ENCODE measurements at regions not wholly inside any gene's neighbourhood (a gene's known extent, or its start where the extent isn't known, plus 50 kb on each side); places are given as distances from the start of the nearest gene placed in this dataset.

DNA sequence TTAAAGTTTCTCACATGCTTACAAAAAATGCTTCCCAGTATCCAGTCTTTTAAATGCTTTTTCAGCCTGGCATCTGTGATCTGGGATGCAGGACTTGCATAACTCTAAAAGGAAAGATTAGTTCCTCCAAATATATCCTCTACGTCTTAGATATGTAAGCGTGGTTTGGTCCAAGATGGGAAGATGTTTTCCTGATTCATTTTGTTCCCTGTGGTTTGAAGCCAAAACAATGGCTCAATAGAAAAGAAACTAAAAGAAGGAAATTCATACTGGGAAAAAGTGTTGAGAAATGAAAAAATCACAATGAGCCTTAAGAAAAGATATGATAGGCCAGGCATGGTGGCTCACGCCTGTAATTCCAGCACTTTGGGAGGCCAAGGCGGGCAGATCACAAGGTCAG lies 1002.8 kb downstream of the NAALADL2 start:
- no peak for DNase-seq (ENCODE audit: low spot score)
